Right kidney (tissue), 1 donor: ENCODE measurements at regions not wholly inside any gene's neighbourhood (a gene's known extent, or its start where the extent isn't known, plus 50 kb on each side); places are given as distances from the start of the nearest gene placed in this dataset.
"Not testable (repeated sequence)": the region's sequence is repeated elsewhere in the genome, so short reads cannot be mapped to it uniquely, and the experiment has no call there.

Source experiments
- DNase-seq: peaks from one replicate; pipeline ENCODE4 v3.0.0-alpha.2; 2016

DNA sequence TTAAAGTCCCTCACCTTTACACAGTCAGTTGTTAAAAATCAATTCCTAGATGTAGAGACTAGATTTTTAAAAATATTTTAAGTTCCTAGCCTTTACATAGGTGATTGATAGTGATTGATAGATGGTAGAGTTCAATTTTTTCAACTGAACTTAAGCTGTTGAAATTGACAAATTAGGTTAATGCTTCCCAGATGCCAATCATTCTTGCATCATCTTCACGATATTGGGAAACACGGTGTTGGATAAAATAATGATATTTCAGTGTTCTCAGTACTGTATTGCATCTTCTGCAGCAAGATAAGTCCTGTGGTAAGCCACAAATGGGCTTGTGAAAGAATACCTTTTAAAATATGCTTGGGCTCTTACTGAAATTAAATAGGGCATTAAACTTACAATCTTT lies 667.6 kb downstream of the STK39 start:
- no peak for DNase-seq

DNA sequence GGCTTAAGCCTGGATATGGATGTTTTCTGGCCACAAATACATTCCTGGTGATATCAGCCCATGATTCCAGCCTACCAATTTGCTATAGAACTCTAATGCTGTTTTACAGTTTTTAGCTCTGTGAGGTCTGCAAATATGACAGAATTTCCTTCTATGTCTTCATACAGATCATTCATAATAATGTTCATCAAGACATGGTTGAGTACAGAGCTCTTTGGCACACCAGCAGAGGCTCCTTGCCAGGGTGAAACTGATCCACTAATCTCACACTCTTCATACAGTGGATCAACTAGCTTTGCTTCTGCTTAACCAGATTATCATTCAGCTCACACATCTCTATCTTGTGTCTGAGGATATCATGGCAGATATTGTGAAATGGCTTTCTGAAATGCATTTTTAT lies 672.1 kb downstream of the STK39 start:
- DNase-seq: no peak

DNA sequence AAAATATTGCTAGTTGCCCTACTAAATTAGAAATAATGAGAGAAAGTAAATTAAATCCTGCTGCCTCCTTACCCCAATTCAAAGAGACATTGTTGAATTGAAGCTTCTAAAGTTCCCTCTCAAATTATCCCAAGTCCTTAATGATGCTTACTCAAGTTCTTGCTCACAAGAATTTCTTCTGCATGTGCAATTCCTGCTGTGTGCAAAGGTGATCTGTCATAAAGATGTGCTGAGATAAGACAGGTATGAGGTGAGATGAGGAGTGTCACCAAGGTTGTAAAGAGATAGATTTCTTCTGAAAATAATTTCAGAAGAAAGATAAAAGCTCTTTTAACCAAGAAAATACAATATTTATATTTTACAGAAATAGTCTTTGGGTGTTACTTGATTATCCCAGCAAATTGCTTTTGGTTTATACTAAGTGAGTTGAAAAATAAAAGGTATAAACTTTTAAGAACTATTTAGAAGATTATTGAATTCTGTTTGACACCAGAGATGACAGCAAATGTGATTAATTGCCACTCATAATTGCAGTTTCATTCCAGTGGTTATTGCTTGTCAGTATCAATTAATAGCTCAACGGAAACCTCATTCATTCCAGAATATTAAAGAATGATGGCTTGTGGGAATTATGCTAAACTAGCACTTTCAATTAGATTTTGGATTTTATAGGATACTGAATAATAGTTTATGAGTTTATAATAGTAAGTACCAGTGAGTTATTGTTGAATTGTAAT lies 674.3 kb downstream of the STK39 start:
- no peak for DNase-seq

DNA sequence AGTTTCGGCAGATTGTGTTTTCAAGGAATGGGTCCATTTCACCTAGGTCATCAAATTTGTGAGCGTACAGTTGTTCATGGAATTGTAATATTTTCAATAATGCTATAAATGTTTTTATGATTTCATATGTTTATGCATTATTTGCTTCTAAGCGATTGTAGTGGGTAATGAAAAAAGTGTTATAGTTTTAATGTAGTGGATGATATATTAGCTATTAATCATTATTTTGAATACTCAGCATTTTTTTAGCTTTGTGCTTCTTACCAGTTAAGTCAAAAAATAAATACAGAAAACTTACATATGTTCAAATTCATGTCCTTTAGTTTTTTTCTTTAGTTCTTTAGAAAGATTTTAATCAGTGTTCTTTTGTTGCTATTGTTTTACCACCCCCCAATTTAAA lies 677.0 kb downstream of the STK39 start:
- no peak for DNase-seq

DNA sequence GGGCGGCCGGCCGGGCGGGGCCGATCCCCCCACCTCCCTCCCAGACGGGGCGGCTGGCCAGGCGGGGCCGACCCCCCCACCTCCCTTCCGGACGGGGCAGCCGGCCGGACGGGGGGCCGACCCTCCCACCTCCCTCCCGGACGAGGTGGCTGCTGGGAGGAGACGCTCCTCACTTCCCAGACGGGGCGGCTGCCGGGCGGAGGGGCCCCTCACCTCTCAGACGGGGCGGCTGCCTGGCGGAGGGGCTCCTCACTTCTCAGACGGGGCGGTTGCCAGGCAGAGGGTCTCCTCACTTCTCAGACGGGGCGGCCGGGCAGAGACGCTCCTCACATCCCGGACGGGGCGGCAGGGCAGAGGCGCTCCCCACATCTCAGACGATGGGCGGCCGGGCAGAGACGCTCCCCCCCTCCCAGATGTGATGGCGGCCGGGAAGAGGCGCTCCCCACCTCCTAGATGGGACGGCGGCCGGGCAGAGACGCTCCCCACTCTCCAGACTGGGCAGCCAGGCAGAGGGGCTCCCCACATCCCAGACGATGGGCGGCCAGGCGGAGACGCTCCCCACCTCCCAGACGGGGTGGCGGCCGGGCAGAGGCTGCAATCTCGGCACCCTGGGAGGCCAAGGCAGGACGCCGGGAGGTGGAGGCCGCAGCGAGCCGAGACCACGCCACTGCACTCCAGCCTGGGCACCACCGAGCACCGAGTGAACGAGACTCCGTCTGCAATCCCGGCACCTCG lies 675.8 kb downstream of the XIRP2 start:
- DNase-seq: not testable (repeated sequence)

- not testable (repeated sequence) for DNase-seq
Measured at GRCh38 chr2:167558272-167558991, 670.2 kb downstream of the XIRP2 start.

- no peak for DNase-seq
Measured at GRCh38 chr2:167555098-167555720, 666.9 kb downstream of the XIRP2 start.

GRCh38 chr2:167553635-167554034 lies 665.4 kb downstream of the XIRP2 start:
- DNase-seq: no peak

GRCh38 chr2:167551416-167551815 lies 663.1 kb downstream of the XIRP2 start:
- DNase-seq: no peak

DNA sequence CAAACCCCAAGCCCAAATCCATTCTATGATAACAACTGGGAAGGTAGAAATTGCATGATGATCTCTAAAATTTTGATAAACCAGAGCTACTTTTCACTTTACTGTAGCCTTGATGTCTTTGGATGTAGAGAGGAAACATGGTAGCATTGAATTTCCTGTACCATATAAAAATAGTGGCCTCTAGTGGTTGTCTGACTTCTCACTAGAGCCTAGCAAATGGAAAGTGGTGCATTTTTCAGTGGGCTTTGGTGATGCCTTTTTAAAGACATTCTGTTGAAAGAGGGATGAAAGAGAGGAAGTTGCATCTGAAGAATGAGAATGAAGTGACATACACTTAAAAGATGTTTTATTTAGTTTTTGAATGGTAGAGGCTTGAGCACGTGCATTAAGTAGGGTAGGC lies 662.2 kb downstream of the XIRP2 start:
- no peak for DNase-seq

DNA sequence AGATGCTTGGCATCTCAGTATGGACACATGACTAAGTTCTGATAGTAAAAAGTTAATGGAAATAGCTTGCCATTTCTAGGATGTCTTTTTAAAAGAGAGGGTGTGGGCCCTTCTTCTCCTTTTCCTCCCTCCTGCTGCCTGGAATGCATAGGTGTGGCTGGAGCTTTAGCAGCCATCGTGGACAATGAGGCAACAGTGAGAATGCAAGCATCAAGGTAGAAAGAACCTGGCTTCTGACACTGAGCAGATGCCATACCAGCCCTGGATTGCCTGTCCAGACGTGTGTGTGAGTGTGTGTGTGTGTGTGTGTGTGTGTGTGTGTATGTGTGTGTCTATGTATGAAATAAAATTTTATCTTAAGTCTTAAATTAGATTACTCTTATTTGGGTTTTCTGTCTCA lies 660.1 kb downstream of the XIRP2 start:
- no peak for DNase-seq

DNA sequence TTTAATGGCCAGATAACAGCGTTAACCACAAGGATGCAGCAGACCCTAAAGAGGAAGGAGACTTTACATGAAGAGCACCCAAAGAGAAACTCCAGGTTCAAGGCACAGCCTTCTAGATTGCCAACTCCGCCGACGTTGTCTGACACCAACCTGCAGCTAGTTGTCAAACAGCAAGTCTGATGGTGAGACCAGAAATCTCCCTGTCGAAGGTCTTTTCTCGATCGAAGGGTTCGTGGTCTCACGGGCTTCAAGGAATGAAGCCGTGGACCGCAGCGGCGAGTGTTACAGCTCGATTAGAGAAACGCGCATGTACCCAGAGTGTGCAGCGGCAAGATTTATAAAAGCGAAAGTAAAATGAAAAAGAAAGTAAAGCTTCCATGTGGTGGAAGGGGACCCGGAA lies 656.3 kb downstream of the XIRP2 start:
- DNase-seq: no peak

GRCh38 chr2:167543721-167544120 lies 655.4 kb downstream of the XIRP2 start:
- DNase-seq: no peak

GRCh38 chr2:167537743-167538142 lies 649.5 kb downstream of the XIRP2 start:
- DNase-seq: no peak

GRCh38 chr2:167534443-167534842 lies 646.2 kb downstream of the XIRP2 start:
- DNase-seq: no peak

DNA sequence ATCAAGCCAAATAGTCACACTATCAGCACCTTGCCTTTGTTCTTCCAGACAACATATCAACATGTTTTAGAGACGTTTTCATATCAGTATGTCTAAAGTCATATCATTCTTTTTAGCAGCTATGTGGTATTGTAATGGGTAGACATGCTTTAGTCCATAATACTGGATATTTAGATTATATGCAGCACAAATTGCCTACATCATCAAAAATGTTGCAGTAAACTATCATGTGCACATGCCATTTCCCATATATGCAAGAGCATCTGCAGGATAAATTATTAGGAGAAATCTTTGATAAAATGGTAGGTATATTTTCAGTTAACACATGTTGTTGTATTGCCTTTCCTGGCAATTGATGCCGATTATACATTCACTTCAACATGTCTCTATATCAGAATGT lies 636.5 kb downstream of the XIRP2 start:
- DNase-seq: no peak

DNA sequence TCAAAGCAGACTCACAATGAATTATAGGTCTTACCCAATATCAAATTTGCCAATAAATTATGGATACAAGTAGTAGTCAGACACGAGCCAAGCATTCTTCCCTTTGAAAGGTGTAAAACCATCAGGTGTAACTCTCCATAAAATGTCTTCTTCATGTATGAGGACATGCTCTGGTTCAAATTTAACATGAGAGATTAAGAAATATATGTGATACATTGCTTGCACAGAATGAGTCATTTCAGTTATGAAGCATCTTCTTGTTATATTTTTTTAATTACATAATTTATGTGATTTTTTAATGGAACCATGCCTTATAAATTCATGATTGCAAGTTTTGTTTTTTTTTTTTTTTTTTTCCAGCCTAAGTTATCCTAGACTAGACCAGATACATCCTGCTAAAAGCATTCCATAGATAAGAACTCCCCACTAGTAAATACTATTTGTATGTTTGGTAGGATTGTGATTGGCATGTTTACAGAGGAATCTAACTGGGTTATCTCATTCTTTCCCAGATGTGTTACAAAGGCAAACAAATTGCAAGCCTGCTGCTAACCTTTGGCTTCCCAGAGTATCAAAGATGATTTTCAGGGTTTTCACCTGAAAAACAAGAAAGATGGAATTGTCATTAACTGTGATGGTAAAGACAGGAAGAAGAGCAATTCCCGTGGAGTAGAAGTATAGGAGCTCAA lies 621.9 kb downstream of the XIRP2 start:
- DNase-seq: no peak

DNA sequence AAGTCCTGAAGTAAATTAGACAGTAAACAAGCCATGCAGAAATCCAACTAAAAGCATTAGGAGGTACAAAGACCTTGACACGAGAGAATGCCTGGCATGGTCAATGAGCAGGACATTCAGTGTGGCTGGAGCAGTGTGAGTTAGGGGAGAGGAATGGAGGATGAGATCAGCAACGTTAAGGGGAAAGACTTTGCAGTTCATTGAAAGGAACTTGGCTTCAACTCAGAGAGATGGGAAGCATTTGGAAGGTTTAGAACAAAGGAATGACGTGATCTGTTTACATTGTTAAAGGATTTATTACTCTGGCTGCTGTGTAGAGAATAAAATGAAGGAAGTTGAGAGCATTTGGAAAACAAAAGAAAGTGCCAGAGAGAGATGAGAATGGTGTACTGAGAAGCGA lies 621.3 kb downstream of the XIRP2 start:
- peak; percentile 14 for DNase-seq

DNA sequence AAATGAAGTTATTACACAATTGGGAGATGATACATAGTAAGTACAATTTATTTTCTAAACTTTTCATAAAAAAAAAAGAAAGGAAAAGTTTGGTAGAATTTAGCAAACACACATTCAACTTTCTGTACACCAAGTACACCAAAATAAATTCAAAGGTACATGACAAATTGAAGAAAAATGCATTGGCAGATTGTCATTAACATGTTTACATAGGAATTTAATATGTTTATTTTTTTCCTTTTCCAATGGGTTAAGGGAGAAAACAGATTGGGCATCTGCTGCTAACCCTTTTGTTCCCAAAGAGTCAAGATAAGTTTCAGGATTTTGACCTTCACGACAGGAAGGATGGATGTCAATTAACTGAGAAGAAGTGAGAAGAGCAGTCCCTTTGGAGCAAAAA lies 620.4 kb downstream of the XIRP2 start:
- DNase-seq: no peak

DNA sequence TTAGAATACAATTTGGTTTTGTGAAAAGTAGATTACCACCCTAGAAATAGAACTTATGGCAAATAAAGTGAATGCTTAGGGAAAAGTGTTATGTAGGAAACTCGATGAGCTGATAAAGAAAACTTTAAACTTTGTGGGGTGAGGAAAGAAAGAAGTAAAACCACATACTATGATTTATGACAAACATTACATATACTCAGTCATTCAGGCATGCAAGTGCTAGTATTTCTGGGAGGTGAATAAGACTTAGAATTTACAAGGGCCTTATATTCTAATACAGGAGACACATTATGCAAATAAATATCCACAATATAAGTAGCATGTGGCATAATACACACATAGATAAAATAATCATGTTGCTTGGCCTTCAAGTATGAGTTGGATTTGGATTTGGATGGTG lies 618.1 kb downstream of the XIRP2 start:
- DNase-seq: no peak

GRCh38 chr2:167504695-167505094 lies 616.4 kb downstream of the XIRP2 start:
- no peak for DNase-seq

GRCh38 chr2:167504061-167504460 lies 615.8 kb downstream of the XIRP2 start:
- no peak for DNase-seq
